PC-3 (cell line): ENCODE measurements at regions not wholly inside any gene's neighbourhood (a gene's known extent, or its start where the extent isn't known, plus 50 kb on each side); places are given as distances from the start of the nearest gene placed in this dataset.

Experiments used
- EZH2 ChIP-seq: fragments of 300-600 bp; sonication (generic); IDR thresholded peaks from one replicate; pipeline ENCODE4 v1.6.1; 2017; ENCODE audit warnings: antibody characterized with exemption, mild to moderate bottlenecking, low read length; ENCODE audit not compliant: unreplicated experiment
- EZH2phosphoT487 ChIP-seq: fragments of 300-600 bp; sonication (generic); IDR thresholded peaks from 2 replicates; pipeline ENCODE4 v1.6.1; 2018; ENCODE audit warnings: mild to moderate bottlenecking, antibody characterized with exemption, low read length, borderline replicate concordance
- TF ChIP-seq, protein P1 (sequence below): fragments of 300-600 bp; sonication (generic); conservative IDR thresholded peaks from 2 replicates; pipeline ENCODE4 v1.5.1; 2017; ENCODE audit warnings: antibody characterized with exemption, low read depth, mild to moderate bottlenecking, low read length

DNA sequence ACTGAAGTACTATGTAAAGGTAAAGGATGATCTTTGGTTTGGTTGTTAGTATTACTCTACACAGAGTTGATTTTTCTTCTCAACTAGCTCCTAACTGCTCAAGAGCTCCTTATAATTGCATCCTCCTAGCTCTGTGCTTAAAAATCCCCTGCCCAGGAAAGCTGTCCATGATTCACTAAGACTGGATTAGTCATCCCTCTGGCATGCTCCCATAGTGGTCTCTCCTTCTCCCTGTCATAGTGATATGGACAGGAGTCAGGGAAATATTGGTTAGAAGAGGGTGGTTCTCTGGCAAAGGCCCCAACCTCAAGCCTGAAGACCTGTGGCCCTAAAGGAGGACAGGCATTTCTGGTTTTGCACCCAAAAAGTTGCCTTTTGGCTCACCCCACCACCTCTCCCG, 242.3 kb upstream of the KCNIP4 start:
- TF ChIP-seq, protein P1, sequence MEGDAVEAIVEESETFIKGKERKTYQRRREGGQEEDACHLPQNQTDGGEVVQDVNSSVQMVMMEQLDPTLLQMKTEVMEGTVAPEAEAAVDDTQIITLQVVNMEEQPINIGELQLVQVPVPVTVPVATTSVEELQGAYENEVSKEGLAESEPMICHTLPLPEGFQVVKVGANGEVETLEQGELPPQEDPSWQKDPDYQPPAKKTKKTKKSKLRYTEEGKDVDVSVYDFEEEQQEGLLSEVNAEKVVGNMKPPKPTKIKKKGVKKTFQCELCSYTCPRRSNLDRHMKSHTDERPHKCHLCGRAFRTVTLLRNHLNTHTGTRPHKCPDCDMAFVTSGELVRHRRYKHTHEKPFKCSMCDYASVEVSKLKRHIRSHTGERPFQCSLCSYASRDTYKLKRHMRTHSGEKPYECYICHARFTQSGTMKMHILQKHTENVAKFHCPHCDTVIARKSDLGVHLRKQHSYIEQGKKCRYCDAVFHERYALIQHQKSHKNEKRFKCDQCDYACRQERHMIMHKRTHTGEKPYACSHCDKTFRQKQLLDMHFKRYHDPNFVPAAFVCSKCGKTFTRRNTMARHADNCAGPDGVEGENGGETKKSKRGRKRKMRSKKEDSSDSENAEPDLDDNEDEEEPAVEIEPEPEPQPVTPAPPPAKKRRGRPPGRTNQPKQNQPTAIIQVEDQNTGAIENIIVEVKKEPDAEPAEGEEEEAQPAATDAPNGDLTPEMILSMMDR: no peak
- TF ChIP-seq EZH2phosphoT487 (no peak), EZH2 (no peak)
